HG03066 (cell line): ENCODE measurements at regions not wholly inside any gene's neighbourhood (a gene's known extent, or its start where the extent isn't known, plus 50 kb on each side); places are given as distances from the start of the nearest gene placed in this dataset.
"Not testable (repeated sequence)": the region's sequence is repeated elsewhere in the genome, so short reads cannot be mapped to it uniquely, and the experiment has no call there.

Source experiments
- ATAC-seq: cut with Tn5 transposase; IDR thresholded peaks from one replicate; pipeline ENCODE4 v1.9.1; 2021; ENCODE audit warnings: low read depth; ENCODE audit not compliant: unreplicated experiment

- ATAC-seq, result not testable (repeated sequence)
Measured at GRCh38 chr10:15921423-15921945, 61.2 kb upstream of the MINDY3 start.

DNA sequence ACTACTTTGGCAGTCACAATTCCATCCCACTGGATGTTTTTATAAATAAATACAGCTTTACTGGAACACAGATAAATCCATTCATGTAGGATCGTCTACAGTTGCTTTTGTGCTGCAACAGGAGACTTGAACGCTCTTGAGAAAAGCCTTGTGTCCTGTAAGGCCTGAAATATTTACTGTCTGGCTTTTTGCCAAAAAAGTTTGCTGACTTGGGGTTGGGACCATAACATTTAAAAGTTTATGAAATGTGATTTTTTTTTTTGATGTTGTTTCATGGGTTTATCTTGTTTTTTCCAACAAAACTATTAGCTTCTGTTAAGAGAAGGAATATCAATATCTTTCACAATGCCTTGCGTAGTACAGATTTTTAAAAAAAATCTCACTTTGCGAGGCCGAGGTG lies 71.1 kb upstream of the MINDY3 start:
- ATAC-seq, result no peak

DNA sequence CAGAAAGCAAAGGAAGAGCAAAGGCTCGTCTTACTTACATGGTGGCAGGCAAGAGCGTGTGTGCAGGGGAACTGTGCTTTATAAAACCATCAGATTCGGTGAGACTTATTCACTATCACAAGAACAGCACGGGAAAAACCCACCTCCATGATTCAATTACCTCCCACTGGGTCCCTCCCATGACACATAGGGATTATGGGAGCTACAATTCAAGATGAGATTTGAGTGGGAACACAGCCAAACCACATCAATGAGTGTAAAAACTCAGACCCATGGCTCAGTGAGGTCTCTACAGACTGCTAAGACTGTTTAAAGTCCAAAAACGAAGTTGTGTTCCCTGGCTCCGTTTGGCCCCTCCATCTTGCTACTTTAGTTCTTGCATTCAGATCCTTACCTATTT lies 79.2 kb upstream of the MINDY3 start:
- ATAC-seq, result not testable (repeated sequence)

- no peak for ATAC-seq
Measured at GRCh38 chr10:15943426-15943825, 83.1 kb upstream of the MINDY3 start.

- ATAC-seq, result no peak
Measured at GRCh38 chr10:15954188-15954587, 93.9 kb upstream of the MINDY3 start.

- ATAC-seq, result no peak
Measured at GRCh38 chr10:15960277-15960676, 100.0 kb upstream of the MINDY3 start.

- not testable (repeated sequence) for ATAC-seq
Measured at GRCh38 chr10:15972736-15973135, 112.4 kb upstream of the MINDY3 start.

- no peak for ATAC-seq
Measured at GRCh38 chr10:15985690-15986089, 125.4 kb upstream of the MINDY3 start.

GRCh38 chr10:15990535-15991129 lies 130.3 kb upstream of the MINDY3 start:
- no peak for ATAC-seq

DNA sequence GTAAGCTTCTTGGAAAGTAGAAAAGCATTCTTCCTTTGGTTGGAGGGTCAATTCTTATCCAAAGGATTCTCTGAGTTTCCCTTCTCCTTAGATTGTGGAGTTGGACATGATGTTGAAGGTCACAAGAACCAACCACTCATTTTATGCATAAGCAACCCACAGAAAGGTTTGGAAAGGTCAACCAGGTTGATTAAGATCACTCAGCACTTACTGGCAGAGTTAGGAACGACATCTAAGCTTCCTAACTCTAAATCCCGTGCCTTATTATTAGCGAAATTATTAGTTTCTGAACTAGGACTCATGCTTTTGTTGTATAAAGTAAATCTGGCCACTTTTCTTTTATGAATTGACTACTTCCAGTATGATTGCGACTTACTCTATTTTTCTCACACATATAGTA lies 137.0 kb upstream of the MINDY3 start:
- no peak for ATAC-seq

DNA sequence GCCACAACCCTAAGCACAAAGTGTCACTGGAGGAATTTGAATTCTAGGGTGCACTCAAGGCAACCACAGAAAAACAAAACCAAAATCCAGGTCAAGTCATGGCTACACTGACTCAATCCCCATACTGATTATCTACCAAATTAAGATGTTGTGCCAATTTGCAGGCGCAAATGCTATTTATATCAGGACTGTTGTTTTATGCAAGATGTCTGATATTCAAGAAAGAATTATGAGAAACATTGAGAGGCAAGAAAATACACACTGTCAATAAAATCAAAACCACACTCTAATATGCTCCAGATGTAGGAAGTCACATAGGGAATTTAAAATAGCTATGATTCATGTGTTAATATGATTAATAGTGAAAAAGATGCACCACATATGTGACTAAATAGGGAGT lies 141.3 kb upstream of the MINDY3 start:
- ATAC-seq, result no peak

GRCh38 chr10:16009785-16010184 lies 149.5 kb upstream of the MINDY3 start:
- ATAC-seq, result no peak

DNA sequence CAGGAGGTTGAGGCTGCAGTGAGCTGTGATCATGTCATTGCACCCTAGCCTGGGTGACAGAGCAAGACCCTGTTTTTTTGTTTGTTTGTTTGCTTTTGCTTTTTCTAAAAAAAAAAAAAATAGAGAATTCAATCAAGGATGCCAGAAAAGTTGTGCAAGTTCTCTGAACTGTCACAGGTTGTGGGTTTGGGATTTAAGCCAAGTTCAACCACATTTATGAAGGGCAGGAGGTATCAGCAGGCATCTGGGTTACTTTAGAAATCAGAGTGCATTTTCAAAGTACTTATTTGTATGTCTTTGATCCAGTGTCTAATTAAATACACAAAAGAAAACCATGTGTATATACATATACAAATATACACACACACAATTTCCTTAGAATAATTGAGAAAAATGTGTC lies 151.2 kb upstream of the MINDY3 start:
- no peak for ATAC-seq

DNA sequence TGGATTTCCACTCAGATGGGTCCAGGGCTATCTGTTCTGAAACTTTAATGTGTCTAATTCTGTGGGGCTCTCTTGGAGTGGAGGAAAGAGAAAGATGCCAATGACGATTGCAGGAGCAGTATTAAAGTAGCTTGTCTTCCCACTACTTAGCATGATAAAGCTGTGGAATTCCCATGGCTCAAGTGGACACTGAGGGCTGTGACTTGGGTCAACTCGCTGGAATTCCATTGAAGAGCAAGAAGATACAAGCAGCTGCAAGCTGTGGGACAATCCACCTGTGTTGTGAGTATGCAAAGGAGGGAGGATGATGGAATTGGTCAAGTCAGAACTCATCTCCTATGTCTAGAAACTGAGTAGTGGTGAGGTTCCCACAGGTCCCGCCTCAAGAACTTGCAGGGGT lies 154.2 kb upstream of the MINDY3 start:
- ATAC-seq, result no peak

GRCh38 chr10:16016688-16017087 lies 156.4 kb upstream of the MINDY3 start:
- no peak for ATAC-seq

GRCh38 chr10:16020836-16021235 lies 160.5 kb upstream of the MINDY3 start:
- no peak for ATAC-seq

GRCh38 chr10:16026832-16027231 lies 166.5 kb upstream of the MINDY3 start:
- not testable (repeated sequence) for ATAC-seq

GRCh38 chr10:16030562-16030961 lies 170.3 kb upstream of the MINDY3 start:
- ATAC-seq, result no peak

GRCh38 chr10:16049050-16049449 lies 188.7 kb upstream of the MINDY3 start:
- ATAC-seq, result no peak

- ATAC-seq, result no peak
Measured at GRCh38 chr10:16049782-16050181, 189.5 kb upstream of the MINDY3 start.

GRCh38 chr10:16063350-16063749 lies 203.0 kb upstream of the MINDY3 start:
- no peak for ATAC-seq

DNA sequence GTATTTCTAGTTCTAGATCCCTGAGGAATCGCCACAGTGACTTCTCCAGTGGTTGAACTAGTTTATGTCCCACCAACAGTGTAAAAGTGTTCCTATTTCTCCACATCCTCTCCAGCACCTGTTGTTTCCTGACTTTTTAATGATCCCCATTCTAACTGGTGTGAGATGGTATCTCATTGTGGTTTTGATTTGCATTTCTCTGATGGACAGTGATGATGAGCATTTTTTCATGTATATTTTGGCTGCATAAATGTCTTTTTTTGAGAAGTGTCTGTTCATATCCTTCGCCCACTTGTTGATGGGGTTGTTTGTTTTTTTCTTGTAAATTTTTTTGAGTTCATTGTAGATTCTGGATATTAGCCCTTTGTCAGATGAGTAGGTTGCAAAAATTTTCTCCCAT lies 223.2 kb upstream of the MINDY3 start:
- not testable (repeated sequence) for ATAC-seq

GRCh38 chr10:16105082-16105481 lies 244.8 kb upstream of the MINDY3 start:
- no peak for ATAC-seq
